Mesenchymal stem cell (in vitro differentiated cells and primary cell): ENCODE measurements at regions not wholly inside any gene's neighbourhood (a gene's known extent, or its start where the extent isn't known, plus 50 kb on each side); places are given as distances from the start of the nearest gene placed in this dataset.

Experiments used
- DNase-seq: peaks from one replicate; pipeline ENCODE4 v3.0.0-alpha.2; 2013
- H2AFZ ChIP-seq: one replicate; pipeline ENCODE4 v1.6.1; 2013; ENCODE audit warnings: low read depth, mild to moderate bottlenecking, control low read depth, inconsistent platforms, low read length, moderate library complexity
- H2AK5ac ChIP-seq: 2 replicates; pipeline ENCODE4 v1.6.1; 2013; ENCODE audit warnings: low read length, moderate library complexity, mild to moderate bottlenecking, inconsistent platforms; ENCODE audit not compliant: severe bottlenecking
- H2BK120ac ChIP-seq: one replicate; pipeline ENCODE4 v1.6.1; 2013; ENCODE audit warnings: low read depth, mild to moderate bottlenecking, inconsistent platforms, low read length, moderate library complexity
- H2BK12ac ChIP-seq, 2 experiments: one replicate each; pipeline ENCODE4 v1.6.1; 2013; ENCODE audit warnings: inconsistent platforms in 2 of 2, low read length in 2 of 2, mild to moderate bottlenecking in 2 of 2, moderate library complexity in 2 of 2, control low read depth in 1 of 2
- H2BK15ac ChIP-seq: one replicate; pipeline ENCODE4 v1.6.1; 2013; ENCODE audit warnings: mild to moderate bottlenecking, low read depth, inconsistent platforms; ENCODE audit not compliant: poor library complexity, severe bottlenecking
- H2BK5ac ChIP-seq: 2 replicates; pipeline ENCODE4 v1.6.1; 2013; ENCODE audit warnings: low read depth, mild to moderate bottlenecking, low read length, control low read depth, inconsistent platforms; ENCODE audit not compliant: poor library complexity, severe bottlenecking
- H3K14ac ChIP-seq, 2 experiments: one replicate each; pipeline ENCODE4 v1.6.1; 2013; ENCODE audit warnings: inconsistent platforms in 2 of 2, low read length in 2 of 2, control low read depth in 1 of 2, mild to moderate bottlenecking in 1 of 2, moderate library complexity in 1 of 2
- H3K18ac ChIP-seq, 2 experiments: one replicate each; pipeline ENCODE4 v1.6.1; 2013; ENCODE audit warnings: inconsistent platforms in 2 of 2, low read length in 2 of 2, control low read depth in 1 of 2, low read depth in 1 of 2, mild to moderate bottlenecking in 1 of 2
- H3K23ac ChIP-seq, 2 experiments: one replicate each; pipeline ENCODE4 v1.6.1; 2013; ENCODE audit warnings: inconsistent platforms in 2 of 2, low read length in 2 of 2, mild to moderate bottlenecking in 2 of 2, moderate library complexity in 2 of 2, control low read depth in 1 of 2
- H3K27ac ChIP-seq: 2 replicates; pipeline ENCODE4 v1.5.1; 2013; ENCODE audit warnings: mild to moderate bottlenecking, moderate library complexity, low read length, control low read depth, inconsistent platforms; ENCODE audit not compliant: poor library complexity, severe bottlenecking
- H3K27me3 ChIP-seq, 2 experiments: 2 replicates each; pipeline versions ENCODE4 v1.6.1 to v1.7.0; 2013; ENCODE audit warnings: low read length in 2 of 2, mild to moderate bottlenecking in 2 of 2, moderate library complexity in 2 of 2, control low read depth in 1 of 2, inconsistent platforms in 1 of 2; ENCODE audit not compliant: control insufficient read depth in 1 of 2, insufficient read depth in 1 of 2
- H3K36me3 ChIP-seq, 2 experiments: 2 replicates each; pipeline versions ENCODE4 v1.6.1 to v1.7.0; 2013; ENCODE audit warnings: low read length in 2 of 2, control low read depth in 1 of 2, inconsistent platforms in 1 of 2, low read depth in 1 of 2, mild to moderate bottlenecking in 1 of 2; ENCODE audit not compliant: insufficient read depth in 2 of 2, control insufficient read depth in 1 of 2
- H3K4ac ChIP-seq, 2 experiments: one replicate each; pipeline ENCODE4 v1.6.1; 2013; ENCODE audit warnings: inconsistent platforms in 2 of 2, low read length in 2 of 2, mild to moderate bottlenecking in 2 of 2, moderate library complexity in 2 of 2, control low read depth in 1 of 2, low read depth in 1 of 2
- H3K4me1 ChIP-seq: 2 replicates; pipeline ENCODE4 v1.6.1; 2013; ENCODE audit warnings: low read depth, low read length, control low read depth; ENCODE audit not compliant: control insufficient read depth, insufficient read depth
- H3K4me2 ChIP-seq: 2 replicates; pipeline ENCODE4 v1.6.1; 2013; ENCODE audit warnings: low read length, mild to moderate bottlenecking, inconsistent platforms; ENCODE audit not compliant: poor library complexity, severe bottlenecking
- H3K4me3 ChIP-seq, 2 experiments: 2 replicates each; pipeline versions ENCODE4 v1.5.1 to v1.7.0; 2013; ENCODE audit warnings: low read length in 2 of 2, mild to moderate bottlenecking in 2 of 2, control low read depth in 1 of 2, low read depth in 1 of 2; ENCODE audit not compliant: insufficient read depth in 1 of 2
- H3K79me1 ChIP-seq: replicated peaks from 2 replicates; pipeline ENCODE4 v1.6.1; 2013; ENCODE audit warnings: mild to moderate bottlenecking, control low read depth, low read length, inconsistent platforms; ENCODE audit not compliant: poor library complexity, severe bottlenecking
- H3K9ac ChIP-seq: 2 replicates; pipeline ENCODE4 v1.7.0; 2013; ENCODE audit warnings: mild to moderate bottlenecking, low read length, moderate library complexity
- H3K9me3 ChIP-seq: 2 replicates; pipeline ENCODE4 v1.7.0; 2013; ENCODE audit warnings: mild to moderate bottlenecking, low read length; ENCODE audit not compliant: control insufficient read depth
- H4K8ac ChIP-seq: one replicate; pipeline ENCODE4 v1.6.1; 2013; ENCODE audit warnings: inconsistent platforms, mild to moderate bottlenecking, low read length, moderate library complexity
- H4K91ac ChIP-seq: one replicate; pipeline ENCODE4 v1.6.1; 2013; ENCODE audit warnings: mild to moderate bottlenecking, low read length, inconsistent platforms
- WGBS: methylation state at CpG from one replicate; pipeline ENCODE4 v1.1.7; 2013; ENCODE audit warnings: mixed read lengths; 5-methylcytosine and 5-hydroxymethylcytosine counted together

GRCh38 chr1:239446611-239447010, 60.2 kb downstream of the CHRM3 start:
- H2BK12ac ChIP-seq: no peak overlapping the region

GRCh38 chr1:239448911-239449310, 62.5 kb downstream of the CHRM3 start:
- Histone ChIP-seq H2AK5ac (no peak overlapping the region), H3K9me3 (no peaks in the 10 kb centered on the region), H3K18ac (no peak overlapping the region), H4K8ac (no peak overlapping the region), H3K4me2 (no peak overlapping the region), H2BK12ac (no peak overlapping the region), H3K36me3 (no peaks in the 10 kb centered on the region), H3K27ac (no peak overlapping the region), H3K4me1 (no peaks in the 10 kb centered on the region), H2BK120ac (no peak overlapping the region), H3K14ac (no peak overlapping the region), H3K4me3 (no peak overlapping the region), H2BK5ac (no peak overlapping the region), H2AFZ (no peak overlapping the region), H3K9ac (no peak overlapping the region), H3K27me3 (no peaks in the 10 kb centered on the region), H3K79me1 (no peaks in the 10 kb centered on the region), H3K23ac (no peak overlapping the region), H4K91ac (no peak overlapping the region), H3K4ac (no peak overlapping the region), H2BK15ac (no peak overlapping the region)
- no CpG with 5 or more reads among the region's 3 CpGs for WGBS
- no peak for DNase-seq

More at GRCh38 chr1:239446611-239447010, 60.2 kb downstream of the CHRM3 start:
- Histone ChIP-seq H3K27ac (no peak overlapping the region), H3K14ac (no peak overlapping the region), H3K9ac (no peak overlapping the region), H3K27me3 (no peaks in the 10 kb centered on the region), H3K4me2 (no peak overlapping the region), H2BK5ac (no peak overlapping the region), H3K36me3 (no peaks in the 10 kb centered on the region), H4K91ac (no peak overlapping the region), H3K4ac (no peak overlapping the region), H3K9me3 (no peaks in the 10 kb centered on the region), H4K8ac (no peak overlapping the region), H3K23ac (no peak overlapping the region), H3K79me1 (no peaks in the 10 kb centered on the region), H2AFZ (no peak overlapping the region), H3K4me3 (no peak overlapping the region), H2BK15ac (no peak overlapping the region), H3K18ac (no peak overlapping the region), H2BK120ac (no peak overlapping the region), H2AK5ac (no peak overlapping the region), H3K4me1 (no peaks in the 10 kb centered on the region)
- DNase-seq: no peak

- Histone ChIP-seq H2BK12ac (no peak overlapping the region), H3K4me3 (no peak overlapping the region)
- 80% methylated on average over 2 of the region's 3 CpGs for WGBS
These were observed 69.4 kb downstream of the CHRM3 start for GRCh38 chr1:239455743-239456142.

GRCh38 chr1:239456788-239457187, 70.4 kb downstream of the CHRM3 start:
- DNase-seq: no peak
- no peak overlapping the region for H3K4ac ChIP-seq
- no peak overlapping the region for H3K4me2 ChIP-seq
- H2BK120ac ChIP-seq: no peak overlapping the region
- no peak overlapping the region for H3K27ac ChIP-seq
- H2BK5ac ChIP-seq: no peak overlapping the region
- 73% methylated on average over 1 of the region's 2 CpGs for WGBS
- H2BK15ac ChIP-seq: no peak overlapping the region
- no peak overlapping the region for H3K18ac ChIP-seq
- no peak overlapping the region for H2BK12ac ChIP-seq
- no peak overlapping the region for H3K14ac ChIP-seq
- H3K9me3 ChIP-seq: no peaks in the 10 kb centered on the region
- H3K9ac ChIP-seq: no peak overlapping the region
- no peak overlapping the region for H4K91ac ChIP-seq
- no peak overlapping the region for H3K23ac ChIP-seq
- no peaks in the 10 kb centered on the region for H3K36me3 ChIP-seq
- no peak overlapping the region for H4K8ac ChIP-seq
- H3K27me3 ChIP-seq: no peaks in the 10 kb centered on the region
- H2AFZ ChIP-seq: no peak overlapping the region
- H3K79me1 ChIP-seq: no peaks in the 10 kb centered on the region
- H3K4me1 ChIP-seq: no peaks in the 10 kb centered on the region
- no peak overlapping the region for H2AK5ac ChIP-seq
- H3K4me3 ChIP-seq: no peak overlapping the region

More at GRCh38 chr1:239455743-239456142, 69.4 kb downstream of the CHRM3 start:
- Histone ChIP-seq H3K4ac (no peak overlapping the region), H2BK5ac (no peak overlapping the region), H3K27me3 (no peaks in the 10 kb centered on the region), H3K23ac (no peak overlapping the region), H2BK120ac (no peak overlapping the region), H3K9me3 (no peaks in the 10 kb centered on the region), H3K4me1 (no peaks in the 10 kb centered on the region), H2AK5ac (no peak overlapping the region), H3K14ac (no peak overlapping the region), H2BK15ac (no peak overlapping the region), H3K36me3 (no peaks in the 10 kb centered on the region), H3K4me2 (no peak overlapping the region), H3K79me1 (no peaks in the 10 kb centered on the region), H4K91ac (no peak overlapping the region), H4K8ac (no peak overlapping the region), H3K9ac (no peak overlapping the region), H3K27ac (no peak overlapping the region), H2AFZ (no peak overlapping the region), H3K18ac (no peak overlapping the region)
- no peak for DNase-seq
